Esophagus squamous epithelium (tissue), 4 donors: ENCODE measurements at regions not wholly inside any gene's neighbourhood (a gene's known extent, or its start where the extent isn't known, plus 50 kb on each side); places are given as distances from the start of the nearest gene placed in this dataset.

Experiments used
- POLR2A ChIP-seq, 4 donors: fragments of 450-650 bp; IDR thresholded peaks; one replicate each; pipeline ENCODE4 v1.6.1; 2017; ENCODE audit warnings: antibody characterized with exemption in 4 of 4, mild to moderate bottlenecking in 4 of 4, moderate library complexity in 3 of 4
- TF ChIP-seq, protein P1 (sequence below), 6 experiments: fragments of 450-650 bp in 4 of 6; fragments of 200-600 bp in 2 of 6; sonication (generic) in 2 of 6; IDR thresholded peaks; one replicate each; pipeline ENCODE4 v1.5.1; 2016 to 2019; ENCODE audit warnings: antibody characterized with exemption in 6 of 6, mild to moderate bottlenecking in 4 of 6, moderate library complexity in 4 of 6

DNA sequence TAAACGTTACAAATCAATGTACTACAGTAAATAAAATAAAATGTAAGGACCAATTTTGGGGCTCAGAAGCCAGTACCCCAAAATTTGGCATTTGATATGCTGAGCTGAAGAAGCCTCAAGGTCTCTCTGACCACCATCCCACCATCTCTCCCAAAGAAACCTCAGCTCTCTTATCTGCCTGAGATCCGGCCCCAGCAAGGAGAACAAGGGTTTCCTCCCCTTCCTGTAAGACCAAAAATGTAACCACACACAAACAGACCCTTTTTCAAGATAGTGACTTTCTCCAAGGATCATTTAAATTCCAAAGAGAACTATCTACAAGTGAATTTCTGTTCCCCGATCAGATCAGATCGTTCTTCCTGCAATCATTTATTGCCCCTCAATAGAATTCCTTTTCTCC, 68.1 kb upstream of the SLC45A1 start:
- TF ChIP-seq, protein P1, sequence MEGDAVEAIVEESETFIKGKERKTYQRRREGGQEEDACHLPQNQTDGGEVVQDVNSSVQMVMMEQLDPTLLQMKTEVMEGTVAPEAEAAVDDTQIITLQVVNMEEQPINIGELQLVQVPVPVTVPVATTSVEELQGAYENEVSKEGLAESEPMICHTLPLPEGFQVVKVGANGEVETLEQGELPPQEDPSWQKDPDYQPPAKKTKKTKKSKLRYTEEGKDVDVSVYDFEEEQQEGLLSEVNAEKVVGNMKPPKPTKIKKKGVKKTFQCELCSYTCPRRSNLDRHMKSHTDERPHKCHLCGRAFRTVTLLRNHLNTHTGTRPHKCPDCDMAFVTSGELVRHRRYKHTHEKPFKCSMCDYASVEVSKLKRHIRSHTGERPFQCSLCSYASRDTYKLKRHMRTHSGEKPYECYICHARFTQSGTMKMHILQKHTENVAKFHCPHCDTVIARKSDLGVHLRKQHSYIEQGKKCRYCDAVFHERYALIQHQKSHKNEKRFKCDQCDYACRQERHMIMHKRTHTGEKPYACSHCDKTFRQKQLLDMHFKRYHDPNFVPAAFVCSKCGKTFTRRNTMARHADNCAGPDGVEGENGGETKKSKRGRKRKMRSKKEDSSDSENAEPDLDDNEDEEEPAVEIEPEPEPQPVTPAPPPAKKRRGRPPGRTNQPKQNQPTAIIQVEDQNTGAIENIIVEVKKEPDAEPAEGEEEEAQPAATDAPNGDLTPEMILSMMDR (IDR thresholded peaks at IDR 0.05), result no peak
- no peak for TF ChIP-seq POLR2A (IDR thresholded peaks at IDR 0.05)
